Liver (tissue), 8 donors: ENCODE measurements at regions not wholly inside any gene's neighbourhood (a gene's known extent, or its start where the extent isn't known, plus 50 kb on each side); places are given as distances from the start of the nearest gene placed in this dataset.

Source experiments
- DNase-seq: peaks from one replicate; pipeline ENCODE4 v3.0.0-alpha.2; 2017; ENCODE audit warnings: low spot score
- H3K27ac ChIP-seq, 2 donors: one replicate each; pipeline ENCODE4 v1.7.0; 2013; ENCODE audit warnings: inconsistent platforms in 2 of 2, low read length in 2 of 2, control low read depth in 1 of 2, low read depth in 1 of 2, mild to moderate bottlenecking in 1 of 2
- H3K27me3 ChIP-seq, 4 donors: one replicate each; pipeline versions ENCODE4 v1.6.1 to v1.7.0; 2013; ENCODE audit warnings: low read length in 3 of 4, inconsistent platforms in 1 of 4, mild to moderate bottlenecking in 1 of 4, moderate library complexity in 1 of 4; ENCODE audit not compliant: control insufficient read depth in 4 of 4, insufficient read depth in 4 of 4
- H3K36me3 ChIP-seq, 4 donors: one replicate each; pipeline versions ENCODE4 v1.6.1 to v1.7.0; 2013; ENCODE audit warnings: low read length in 3 of 4, mild to moderate bottlenecking in 3 of 4, low read depth in 1 of 4, moderate library complexity in 1 of 4; ENCODE audit not compliant: control insufficient read depth in 4 of 4, insufficient read depth in 3 of 4
- H3K4me1 ChIP-seq, 4 donors: one replicate each; pipeline versions ENCODE4 v1.6.1 to v1.7.0; 2013; ENCODE audit warnings: low read length in 3 of 4, mild to moderate bottlenecking in 3 of 4, moderate library complexity in 1 of 4; ENCODE audit not compliant: control insufficient read depth in 4 of 4, insufficient read depth in 4 of 4
- H3K4me3 ChIP-seq, 3 donors: one replicate each; pipeline versions ENCODE4 v1.6.1 to v1.7.0; 2013; ENCODE audit warnings: low read length in 3 of 3, control low read depth in 1 of 3, low read depth in 1 of 3, mild to moderate bottlenecking in 1 of 3
- H3K9ac ChIP-seq, 2 donors: one replicate each; pipeline ENCODE4 v1.7.0; 2013; ENCODE audit warnings: low read length in 2 of 2, mild to moderate bottlenecking in 2 of 2, moderate library complexity in 2 of 2, control low read depth in 1 of 2, low read depth in 1 of 2
- H3K9me3 ChIP-seq, 4 donors: one replicate each; pipeline versions ENCODE4 v1.6.1 to v1.7.0; 2013; ENCODE audit warnings: low read length in 3 of 4; ENCODE audit not compliant: control insufficient read depth in 4 of 4
- CTCF ChIP-seq: fragments of 150-350 bp; IDR thresholded peaks from 2 replicates; pipeline ENCODE4 v1.5.1; 2017; ENCODE audit warnings: improper control_type of control experiment, low read depth, low read length; ENCODE audit not compliant: missing input control
- EGR1 ChIP-seq, 2 donors: IDR thresholded peaks; 2 replicates each; pipeline ENCODE4 v1.6.1; 2016 to 2018; ENCODE audit warnings: antibody characterized with exemption in 2 of 2, low read depth in 2 of 2
- FOXA1 ChIP-seq: IDR thresholded peaks from 2 replicates; pipeline ENCODE4 v1.6.1; 2016; ENCODE audit warnings: antibody characterized with exemption
- FOXA2 ChIP-seq: IDR thresholded peaks from 2 replicates; pipeline ENCODE4 v1.6.1; 2016; ENCODE audit warnings: antibody characterized with exemption
- GABPA ChIP-seq, 2 donors: IDR thresholded peaks in 1 of 2; conservative IDR thresholded peaks in 1 of 2; 2 replicates each; pipeline ENCODE4 v1.6.1; 2016; ENCODE audit warnings: antibody characterized with exemption in 2 of 2, mild to moderate bottlenecking in 1 of 2, moderate library complexity in 1 of 2
- HNF4A ChIP-seq, 2 donors: conservative IDR thresholded peaks; 2 replicates each; pipeline ENCODE4 v1.6.1; 2016; ENCODE audit warnings: antibody characterized with exemption in 2 of 2, mild to moderate bottlenecking in 2 of 2
- HNF4G ChIP-seq: IDR thresholded peaks from 2 replicates; pipeline ENCODE4 v1.6.1; 2016; ENCODE audit warnings: antibody characterized with exemption
- JUND ChIP-seq, 2 donors: IDR thresholded peaks; 2 replicates each; pipeline ENCODE4 v1.6.1; 2016; ENCODE audit warnings: antibody characterized with exemption in 2 of 2
- NR2F2 ChIP-seq: IDR thresholded peaks from 2 replicates; pipeline ENCODE4 v1.6.1; 2016; ENCODE audit warnings: antibody characterized with exemption
- RAD21 ChIP-seq, 2 donors: IDR thresholded peaks; 2 replicates each; pipeline ENCODE4 v1.6.1; 2016; ENCODE audit warnings: antibody characterized with exemption in 2 of 2, mild to moderate bottlenecking in 2 of 2
- RXRA ChIP-seq, 2 donors: IDR thresholded peaks; 2 replicates each; pipeline ENCODE4 v1.6.1; 2017 to 2018; ENCODE audit warnings: antibody characterized with exemption in 2 of 2, mild to moderate bottlenecking in 1 of 2
- SP1 ChIP-seq: IDR thresholded peaks from 2 replicates; pipeline ENCODE4 v1.6.1; 2018; ENCODE audit warnings: antibody characterized with exemption, mild to moderate bottlenecking
- TAF1 ChIP-seq: conservative IDR thresholded peaks from 2 replicates; pipeline ENCODE4 v1.6.1; 2016; ENCODE audit warnings: antibody characterized with exemption, mild to moderate bottlenecking
- YY1 ChIP-seq: IDR thresholded peaks from 2 replicates; pipeline ENCODE4 v1.6.1; 2016; ENCODE audit warnings: antibody characterized with exemption, mild to moderate bottlenecking
- WGBS: extraction: QIAGEN DNeasy Blood & Tissue Kit; methylation state at CpG from one replicate; pipeline ENCODE4 v1.1.7; 2013; 5-methylcytosine and 5-hydroxymethylcytosine counted together
- TF ChIP-seq, protein P1 (sequence below): IDR thresholded peaks from 2 replicates; pipeline ENCODE4 v1.6.1; 2016; ENCODE audit warnings: antibody characterized with exemption
- TF ChIP-seq, protein P2 (sequence below): IDR thresholded peaks from 2 replicates; pipeline ENCODE4 v1.6.1; 2016; ENCODE audit warnings: antibody characterized with exemption
- TF ChIP-seq, protein P3 (sequence below): IDR thresholded peaks from 2 replicates; pipeline ENCODE4 v1.6.1; 2016; ENCODE audit warnings: antibody characterized with exemption, mild to moderate bottlenecking
- donor health status: healthy.
- donor health status: healthy.
- donor health status: healthy.
- donor health status: healthy.
- donor health status: healthy.

GRCh38 chr11:127226949-127227348 lies 226.4 kb upstream of the KIRREL3 start:
- H3K27ac ChIP-seq, result no peak overlapping the region
- no peak overlapping the region for H3K4me3 ChIP-seq
- TF ChIP-seq HNF4G, result no peak
- no peak for TF ChIP-seq YY1
- no peak for TF ChIP-seq JUND (IDR thresholded peaks at IDR 0.05)
- TF ChIP-seq RAD21 (IDR thresholded peaks at IDR 0.05), result no peak
- TF ChIP-seq, protein P1, sequence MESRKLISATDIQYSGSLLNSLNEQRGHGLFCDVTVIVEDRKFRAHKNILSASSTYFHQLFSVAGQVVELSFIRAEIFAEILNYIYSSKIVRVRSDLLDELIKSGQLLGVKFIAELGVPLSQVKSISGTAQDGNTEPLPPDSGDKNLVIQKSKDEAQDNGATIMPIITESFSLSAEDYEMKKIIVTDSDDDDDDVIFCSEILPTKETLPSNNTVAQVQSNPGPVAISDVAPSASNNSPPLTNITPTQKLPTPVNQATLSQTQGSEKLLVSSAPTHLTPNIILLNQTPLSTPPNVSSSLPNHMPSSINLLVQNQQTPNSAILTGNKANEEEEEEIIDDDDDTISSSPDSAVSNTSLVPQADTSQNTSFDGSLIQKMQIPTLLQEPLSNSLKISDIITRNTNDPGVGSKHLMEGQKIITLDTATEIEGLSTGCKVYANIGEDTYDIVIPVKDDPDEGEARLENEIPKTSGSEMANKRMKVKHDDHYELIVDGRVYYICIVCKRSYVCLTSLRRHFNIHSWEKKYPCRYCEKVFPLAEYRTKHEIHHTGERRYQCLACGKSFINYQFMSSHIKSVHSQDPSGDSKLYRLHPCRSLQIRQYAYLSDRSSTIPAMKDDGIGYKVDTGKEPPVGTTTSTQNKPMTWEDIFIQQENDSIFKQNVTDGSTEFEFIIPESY, result no peak
- no peak for TF ChIP-seq RXRA (IDR thresholded peaks at IDR 0.05)
- no peak for TF ChIP-seq SP1
- TF ChIP-seq, protein P2, sequence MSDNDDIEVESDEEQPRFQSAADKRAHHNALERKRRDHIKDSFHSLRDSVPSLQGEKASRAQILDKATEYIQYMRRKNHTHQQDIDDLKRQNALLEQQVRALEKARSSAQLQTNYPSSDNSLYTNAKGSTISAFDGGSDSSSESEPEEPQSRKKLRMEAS, result no peak
- TF ChIP-seq, protein P3, sequence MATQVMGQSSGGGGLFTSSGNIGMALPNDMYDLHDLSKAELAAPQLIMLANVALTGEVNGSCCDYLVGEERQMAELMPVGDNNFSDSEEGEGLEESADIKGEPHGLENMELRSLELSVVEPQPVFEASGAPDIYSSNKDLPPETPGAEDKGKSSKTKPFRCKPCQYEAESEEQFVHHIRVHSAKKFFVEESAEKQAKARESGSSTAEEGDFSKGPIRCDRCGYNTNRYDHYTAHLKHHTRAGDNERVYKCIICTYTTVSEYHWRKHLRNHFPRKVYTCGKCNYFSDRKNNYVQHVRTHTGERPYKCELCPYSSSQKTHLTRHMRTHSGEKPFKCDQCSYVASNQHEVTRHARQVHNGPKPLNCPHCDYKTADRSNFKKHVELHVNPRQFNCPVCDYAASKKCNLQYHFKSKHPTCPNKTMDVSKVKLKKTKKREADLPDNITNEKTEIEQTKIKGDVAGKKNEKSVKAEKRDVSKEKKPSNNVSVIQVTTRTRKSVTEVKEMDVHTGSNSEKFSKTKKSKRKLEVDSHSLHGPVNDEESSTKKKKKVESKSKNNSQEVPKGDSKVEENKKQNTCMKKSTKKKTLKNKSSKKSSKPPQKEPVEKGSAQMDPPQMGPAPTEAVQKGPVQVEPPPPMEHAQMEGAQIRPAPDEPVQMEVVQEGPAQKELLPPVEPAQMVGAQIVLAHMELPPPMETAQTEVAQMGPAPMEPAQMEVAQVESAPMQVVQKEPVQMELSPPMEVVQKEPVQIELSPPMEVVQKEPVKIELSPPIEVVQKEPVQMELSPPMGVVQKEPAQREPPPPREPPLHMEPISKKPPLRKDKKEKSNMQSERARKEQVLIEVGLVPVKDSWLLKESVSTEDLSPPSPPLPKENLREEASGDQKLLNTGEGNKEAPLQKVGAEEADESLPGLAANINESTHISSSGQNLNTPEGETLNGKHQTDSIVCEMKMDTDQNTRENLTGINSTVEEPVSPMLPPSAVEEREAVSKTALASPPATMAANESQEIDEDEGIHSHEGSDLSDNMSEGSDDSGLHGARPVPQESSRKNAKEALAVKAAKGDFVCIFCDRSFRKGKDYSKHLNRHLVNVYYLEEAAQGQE, result no peak
- TF ChIP-seq GABPA (IDR thresholded peaks at IDR 0.05 in 1 of 2, conservative IDR thresholded peaks at IDR 0.05 in 1 of 2), result no peak
- no peak for TF ChIP-seq CTCF
- no peak for TF ChIP-seq FOXA2
- no peak for TF ChIP-seq TAF1
- TF ChIP-seq HNF4A (conservative IDR thresholded peaks at IDR 0.05), result no peak
- no peak for TF ChIP-seq EGR1 (IDR thresholded peaks at IDR 0.05; ENCODE audit: low read depth in 2 of 2)
- no peak for TF ChIP-seq NR2F2
- H3K9me3 ChIP-seq, result no peaks in the 10 kb centered on the region
- WGBS, result 72% methylated on average over 2 of the region's 2 CpGs
- no peak overlapping the region for H3K9ac ChIP-seq
- no peaks in the 10 kb centered on the region for H3K27me3 ChIP-seq
- no peaks in the 10 kb centered on the region for H3K4me1 ChIP-seq
- DNase-seq, result no peak
- H3K36me3 ChIP-seq, result no peaks in the 10 kb centered on the region

- H3K9me3 ChIP-seq, result no peaks in the 10 kb centered on the region
- no peak overlapping the region for H3K9ac ChIP-seq
- H3K27ac ChIP-seq, result no peak overlapping the region
- no peak overlapping the region for H3K4me3 ChIP-seq
- TF ChIP-seq YY1 (peak; percentile 16), FOXA1 (no peak), HNF4A (conservative IDR thresholded peaks at IDR 0.05) (peak; percentile 19 to 78), RAD21 (IDR thresholded peaks at IDR 0.05) (peak in 1 of 2 donors; percentile 6), JUND (IDR thresholded peaks at IDR 0.05) (peak in 1 of 2 donors; percentile 45), FOXA2 (peak; percentile 21), RXRA (IDR thresholded peaks at IDR 0.05) (peak in 1 of 2 donors; percentile 45)
- TF ChIP-seq, protein P3, result no peak
- 25% methylated on average over 1 of the region's 1 CpG for WGBS
- no peaks in the 10 kb centered on the region for H3K4me1 ChIP-seq
- H3K27me3 ChIP-seq, result no peaks in the 10 kb centered on the region
- no peaks in the 10 kb centered on the region for H3K36me3 ChIP-seq
- DNase-seq, result no peak
Measured at GRCh38 chr11:127226380-127226779, 225.8 kb upstream of the KIRREL3 start.
